ENCODE measurements at regions not wholly inside any gene's neighbourhood (a gene's known extent, or its start where the extent isn't known, plus 50 kb on each side); places are given as distances from the start of the nearest gene placed in this dataset.

DNA sequence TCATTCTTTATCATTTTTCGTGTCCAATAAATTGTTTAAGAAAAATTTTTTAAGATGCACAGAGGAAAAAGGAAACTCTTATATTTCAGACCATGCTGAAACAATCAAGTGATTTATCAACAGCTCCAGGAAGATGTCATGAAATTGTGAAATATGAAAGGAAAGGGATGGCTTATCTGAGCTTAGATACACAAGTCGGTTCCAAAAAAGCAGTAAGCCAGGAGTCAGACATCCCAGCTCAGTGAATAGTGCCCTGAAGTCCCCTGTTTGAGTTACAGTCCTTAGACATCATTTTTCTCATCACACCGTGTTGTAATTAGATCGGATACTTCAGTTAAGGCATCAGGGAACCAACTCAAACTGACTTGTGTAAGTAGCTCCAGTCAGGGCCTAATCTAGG, 91.0 kb upstream of the SSTR4 start:
- Histone ChIP-seq H3K4me3 (replicated peaks in 1 of 3; ENCODE audit: insufficient read depth in 1 of 3, low read depth in 2 of 3, low read length in 3 of 3) (no peak overlapping the region), H3K4me1 (ENCODE audit: insufficient read depth, low read length) (no peaks in the 10 kb centered on the region), H3K36me3 (replicated peaks in 1 of 2; ENCODE audit: control insufficient read depth in 1 of 2, insufficient read depth in 2 of 2, low read length in 2 of 2) (no peaks in the 10 kb centered on the region), H3K27ac (ENCODE audit: extremely low read length, insufficient read depth, low read length) (no peak overlapping the region), H3K4me2 (ENCODE audit: low read depth, low read length) (no peak overlapping the region), H3K79me2 (ENCODE audit: insufficient read depth, low read length) (no peaks in the 10 kb centered on the region), H3K9ac (ENCODE audit: insufficient read depth, low read depth, low read length) (no peak overlapping the region), H4K20me1 (ENCODE audit: insufficient read depth, low read length) (no peaks in the 10 kb centered on the region), H3K9me3 (ENCODE audit: low read length) (no peaks in the 10 kb centered on the region), H3K27me3 (ENCODE audit: control insufficient read depth in 1 of 2, insufficient read depth in 2 of 2, low read length in 2 of 2) (no peaks in the 10 kb centered on the region), H2AFZ (ENCODE audit: low read length) (no peak overlapping the region)
- intact Hi-C loops (cut with micrococcal nuclease; ENCODE audit: unreplicated experiment) (no loop called here), in situ Hi-C loops (cut with HindIII; ENCODE audit: extremely low pct_ligation_motif_present, low pct_unique_long_range_greater_than_20kb) (no loop called here)
- peak; percentile 18 for FAIRE-seq
- no TSS peak for BruUV-seq (replicated peaks)
- no peak for DNase-seq (ENCODE audit: low spot score)
- ChIA-PET POLR2A (no interaction called here), CTCF (ENCODE audit: low intra/inter-chr PET ratio, low total read pairs) (no interaction called here)
- ATAC-seq: no peak
- WGBS (ENCODE audit: low lambda C conversion rate): 12% methylated on average over 4 of the region's 4 CpGs
- TF ChIP-seq ZNF639 (CRISPR knock-in tag; conservative IDR thresholded peaks at IDR 0.05): no peak
- TF ChIP-seq RAD51 (IDR thresholded peaks at IDR 0.05; ENCODE audit: borderline replicate concordance): no peak
- TF ChIP-seq NRL (CRISPR knock-in tag; IDR thresholded peaks at IDR 0.05; ENCODE audit: borderline replicate concordance): no peak
- TF ChIP-seq, protein P1, sequence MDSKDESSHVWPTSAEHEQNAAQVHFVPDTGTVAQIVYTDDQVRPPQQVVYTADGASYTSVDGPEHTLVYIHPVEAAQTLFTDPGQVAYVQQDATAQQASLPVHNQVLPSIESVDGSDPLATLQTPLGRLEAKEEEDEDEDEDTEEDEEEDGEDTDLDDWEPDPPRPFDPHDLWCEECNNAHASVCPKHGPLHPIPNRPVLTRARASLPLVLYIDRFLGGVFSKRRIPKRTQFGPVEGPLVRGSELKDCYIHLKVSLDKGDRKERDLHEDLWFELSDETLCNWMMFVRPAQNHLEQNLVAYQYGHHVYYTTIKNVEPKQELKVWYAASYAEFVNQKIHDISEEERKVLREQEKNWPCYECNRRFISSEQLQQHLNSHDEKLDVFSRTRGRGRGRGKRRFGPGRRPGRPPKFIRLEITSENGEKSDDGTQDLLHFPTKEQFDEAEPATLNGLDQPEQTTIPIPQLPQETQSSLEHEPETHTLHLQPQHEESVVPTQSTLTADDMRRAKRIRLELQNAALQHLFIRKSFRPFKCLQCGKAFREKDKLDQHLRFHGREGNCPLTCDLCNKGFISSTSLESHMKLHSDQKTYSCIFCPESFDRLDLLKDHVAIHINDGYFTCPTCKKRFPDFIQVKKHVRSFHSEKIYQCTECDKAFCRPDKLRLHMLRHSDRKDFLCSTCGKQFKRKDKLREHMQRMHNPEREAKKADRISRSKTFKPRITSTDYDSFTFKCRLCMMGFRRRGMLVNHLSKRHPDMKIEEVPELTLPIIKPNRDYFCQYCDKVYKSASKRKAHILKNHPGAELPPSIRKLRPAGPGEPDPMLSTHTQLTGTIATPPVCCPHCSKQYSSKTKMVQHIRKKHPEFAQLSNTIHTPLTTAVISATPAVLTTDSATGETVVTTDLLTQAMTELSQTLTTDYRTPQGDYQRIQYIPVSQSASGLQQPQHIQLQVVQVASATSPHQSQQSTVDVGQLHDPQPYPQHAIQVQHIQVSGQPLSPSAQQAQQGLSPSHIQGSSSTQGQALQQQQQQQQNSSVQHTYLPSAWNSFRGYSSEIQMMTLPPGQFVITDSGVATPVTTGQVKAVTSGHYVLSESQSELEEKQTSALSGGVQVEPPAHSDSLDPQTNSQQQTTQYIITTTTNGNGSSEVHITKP (CRISPR knock-in tag; IDR thresholded peaks at IDR 0.05; ENCODE audit: low read depth): no peak
- no peak for TF ChIP-seq ZBTB8A (CRISPR knock-in tag; IDR thresholded peaks at IDR 0.05; ENCODE audit: borderline replicate concordance, low read depth)
- TF ChIP-seq, protein P2, sequence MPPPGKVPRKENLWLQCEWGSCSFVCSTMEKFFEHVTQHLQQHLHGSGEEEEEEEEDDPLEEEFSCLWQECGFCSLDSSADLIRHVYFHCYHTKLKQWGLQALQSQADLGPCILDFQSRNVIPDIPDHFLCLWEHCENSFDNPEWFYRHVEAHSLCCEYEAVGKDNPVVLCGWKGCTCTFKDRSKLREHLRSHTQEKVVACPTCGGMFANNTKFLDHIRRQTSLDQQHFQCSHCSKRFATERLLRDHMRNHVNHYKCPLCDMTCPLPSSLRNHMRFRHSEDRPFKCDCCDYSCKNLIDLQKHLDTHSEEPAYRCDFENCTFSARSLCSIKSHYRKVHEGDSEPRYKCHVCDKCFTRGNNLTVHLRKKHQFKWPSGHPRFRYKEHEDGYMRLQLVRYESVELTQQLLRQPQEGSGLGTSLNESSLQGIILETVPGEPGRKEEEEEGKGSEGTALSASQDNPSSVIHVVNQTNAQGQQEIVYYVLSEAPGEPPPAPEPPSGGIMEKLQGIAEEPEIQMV (CRISPR knock-in tag; IDR thresholded peaks at IDR 0.05; ENCODE audit: low read depth): no peak
- TF ChIP-seq MAF1 (CRISPR knock-in tag; IDR thresholded peaks at IDR 0.05; ENCODE audit: borderline replicate concordance): no peak
- no peak for TF ChIP-seq DZIP1 (CRISPR knock-in tag; IDR thresholded peaks at IDR 0.05)
- no peak for TF ChIP-seq SP2 (CRISPR knock-in tag; IDR thresholded peaks at IDR 0.05)
- no peak for TF ChIP-seq KLF9 (CRISPR knock-in tag; IDR thresholded peaks at IDR 0.05; ENCODE audit: low read depth)
- TF ChIP-seq IRX3 (CRISPR knock-in tag; IDR thresholded peaks at IDR 0.05; ENCODE audit: borderline replicate concordance, low read depth): no peak
- TF ChIP-seq NFIB (CRISPR knock-in tag; IDR thresholded peaks at IDR 0.05; ENCODE audit: borderline replicate concordance): no peak
- TF ChIP-seq, protein P3, sequence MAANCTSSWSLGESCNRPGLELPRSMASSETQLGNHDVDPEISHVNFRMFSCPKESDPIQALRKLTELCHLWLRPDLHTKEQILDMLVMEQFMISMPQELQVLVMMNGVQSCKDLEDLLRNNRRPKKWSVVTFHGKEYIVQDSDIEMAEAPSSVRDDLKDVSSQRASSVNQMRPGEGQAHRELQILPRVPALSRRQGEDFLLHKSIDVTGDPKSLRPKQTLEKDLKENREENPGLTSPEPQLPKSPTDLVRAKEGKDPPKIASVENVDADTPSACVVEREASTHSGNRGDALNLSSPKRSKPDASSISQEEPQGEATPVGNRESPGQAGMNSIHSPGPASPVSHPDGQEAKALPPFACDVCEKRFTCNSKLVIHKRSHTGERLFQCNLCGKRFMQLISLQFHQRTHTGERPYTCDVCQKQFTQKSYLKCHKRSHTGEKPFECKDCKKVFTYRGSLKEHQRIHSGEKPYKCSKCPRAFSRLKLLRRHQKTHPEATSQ (CRISPR knock-in tag; IDR thresholded peaks at IDR 0.05; ENCODE audit: borderline replicate concordance): no peak
- TF ChIP-seq SRSF4 (IDR thresholded peaks at IDR 0.05; ENCODE audit: low read depth, low read length, poor library complexity, severe bottlenecking): no peak

Measured in HepG2 (cell line).